Inflammatory macrophage treated with lipopolysaccharide for 4 hours (primary cell): ENCODE measurements at regions not wholly inside any gene's neighbourhood (a gene's known extent, or its start where the extent isn't known, plus 50 kb on each side); places are given as distances from the start of the nearest gene placed in this dataset.

Source experiments
- DNase-seq: peaks from one replicate; pipeline ENCODE4 v3.0.0-alpha.2; 2020

DNA sequence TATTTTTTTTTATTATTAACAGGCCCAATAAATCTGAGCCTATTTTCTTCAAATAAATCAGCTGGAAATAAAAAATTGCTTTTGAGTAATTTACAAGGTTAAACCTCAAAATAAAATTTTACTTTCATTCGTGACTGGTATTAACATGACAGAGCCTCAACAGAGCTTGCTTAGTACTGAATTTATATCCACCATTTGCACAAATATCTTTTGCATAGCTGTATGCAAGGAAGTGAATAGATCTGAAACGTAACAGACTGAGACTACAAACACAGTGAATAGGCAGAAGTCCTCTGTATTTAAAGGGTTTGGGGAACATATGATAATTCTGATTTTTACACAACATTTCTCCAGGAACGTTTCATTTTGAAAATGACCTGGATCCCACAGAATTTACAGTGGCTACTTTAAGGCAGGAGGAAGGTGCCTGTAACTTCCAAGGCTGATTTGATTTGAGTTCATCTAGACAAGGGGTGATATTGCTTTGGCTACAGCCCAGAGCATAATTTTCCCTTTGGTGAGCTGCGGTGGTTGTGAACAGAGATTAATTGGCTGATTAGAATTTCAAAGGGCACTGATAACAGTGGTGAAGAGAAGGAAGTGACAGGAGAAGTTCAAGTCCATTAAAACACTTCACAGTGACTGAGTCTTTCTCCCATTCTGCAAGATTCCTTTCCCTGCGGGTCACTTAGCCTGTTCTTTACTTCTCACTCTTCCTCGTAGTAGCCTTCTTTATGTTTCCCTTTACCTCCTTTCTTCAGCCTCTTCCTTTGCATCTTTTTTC is 121.2 kb upstream of the SASH1 start:
- DNase-seq: no peak

DNA sequence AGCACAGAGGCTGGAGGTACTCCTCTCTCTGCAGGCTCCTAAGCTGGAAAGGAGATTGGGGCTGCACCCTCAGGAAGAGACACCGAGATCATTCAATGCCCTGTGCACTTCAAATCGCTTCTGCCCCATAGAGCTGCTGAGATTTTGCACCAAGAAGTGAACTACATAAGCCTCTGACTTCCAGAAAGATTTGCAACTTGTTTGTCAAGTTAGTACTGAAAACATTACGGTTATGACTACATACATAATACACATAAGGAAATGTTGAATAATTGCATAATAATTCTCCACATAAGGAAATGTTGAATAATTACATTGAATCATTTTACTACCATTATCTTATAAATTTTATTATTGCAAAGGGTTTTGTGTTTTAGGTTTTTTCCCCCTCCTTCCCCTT is 120.3 kb upstream of the SASH1 start:
- no peak for DNase-seq

DNA sequence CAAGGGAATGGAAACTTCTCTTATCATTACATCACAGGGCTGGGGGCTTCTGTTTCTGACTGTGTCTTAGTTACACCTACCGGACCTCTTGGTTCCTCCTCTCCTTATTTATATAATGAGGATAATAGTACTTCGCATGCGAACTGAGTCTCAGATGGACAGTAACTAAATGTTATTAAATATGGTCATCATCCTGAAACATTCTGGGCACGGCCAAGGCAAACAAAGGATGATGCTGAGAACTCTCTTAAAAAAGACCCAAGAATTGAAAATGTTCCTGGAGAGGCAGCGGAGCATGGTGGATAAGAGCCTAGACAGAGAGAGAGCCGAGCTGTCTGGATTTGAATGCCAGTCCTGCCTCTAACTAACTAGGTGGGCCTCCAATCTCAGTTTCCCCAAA is 119.8 kb upstream of the SASH1 start:
- DNase-seq: no peak

GRCh38 chr6:148223424-148223842 is 119.2 kb upstream of the SASH1 start:
- no peak for DNase-seq

GRCh38 chr6:148225871-148226270 is 116.8 kb upstream of the SASH1 start:
- DNase-seq: no peak

- no peak for DNase-seq
Measured at GRCh38 chr6:148226284-148226683, 116.4 kb upstream of the SASH1 start.

DNA sequence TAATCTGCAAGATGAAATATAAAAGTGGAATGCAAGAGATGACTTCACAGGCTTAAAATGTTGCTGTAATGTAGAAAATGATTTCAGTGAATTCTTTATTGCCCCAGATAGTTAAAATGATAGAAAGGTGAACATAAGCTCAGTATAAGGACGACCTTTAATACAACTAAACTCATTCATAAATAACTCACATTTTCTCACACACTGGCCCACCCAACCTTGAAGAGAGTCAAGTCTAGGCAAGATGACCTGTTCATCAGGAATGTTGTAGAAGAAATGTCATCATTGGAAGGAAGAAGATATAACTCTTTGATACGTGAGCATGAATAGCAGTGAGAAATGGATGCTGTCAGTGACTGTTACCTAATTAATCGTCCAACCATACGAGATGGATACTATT is 111.1 kb upstream of the SASH1 start:
- no peak for DNase-seq

DNA sequence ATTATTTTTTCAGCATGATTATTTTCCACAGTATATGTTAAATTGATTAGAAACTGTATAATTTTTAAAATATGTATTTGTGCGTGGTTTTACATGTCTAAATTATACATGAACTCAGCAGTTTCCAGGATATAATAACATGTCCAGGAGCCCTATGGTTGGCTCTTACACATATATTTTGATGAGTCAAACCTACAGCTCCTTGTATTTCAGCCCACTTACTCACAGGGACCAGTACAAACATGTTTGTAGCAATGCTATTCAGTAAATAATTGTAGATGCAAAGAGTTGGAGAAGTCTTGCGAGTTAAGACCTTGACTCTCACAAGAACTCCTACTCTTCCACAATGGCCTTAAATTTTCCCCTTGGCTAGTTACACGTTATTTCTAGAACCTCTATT is 107.2 kb upstream of the SASH1 start:
- DNase-seq: no peak

DNA sequence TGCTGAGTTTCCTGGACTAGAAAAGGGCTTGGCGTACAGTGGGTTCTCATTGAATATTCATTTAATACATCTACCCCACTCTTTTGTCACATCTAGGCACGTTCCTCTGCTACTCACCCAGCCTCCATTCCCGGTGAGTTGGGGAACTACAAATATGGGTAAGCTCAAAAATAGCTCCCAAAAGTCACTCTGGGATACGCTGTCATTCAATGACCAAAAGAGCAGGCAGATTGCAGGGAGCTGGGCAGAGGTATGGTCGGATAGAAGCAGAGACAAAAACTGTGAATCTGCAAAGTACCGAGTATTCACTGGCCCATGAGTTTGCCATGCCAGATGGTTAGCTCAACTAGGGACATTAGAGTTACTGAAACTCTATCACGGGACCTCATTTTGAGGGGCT is 103.9 kb upstream of the SASH1 start:
- DNase-seq: no peak

GRCh38 chr6:148239215-148239614 is 103.4 kb upstream of the SASH1 start:
- DNase-seq: no peak

- no peak for DNase-seq
Measured at GRCh38 chr6:148239801-148240460, 102.7 kb upstream of the SASH1 start.

DNA sequence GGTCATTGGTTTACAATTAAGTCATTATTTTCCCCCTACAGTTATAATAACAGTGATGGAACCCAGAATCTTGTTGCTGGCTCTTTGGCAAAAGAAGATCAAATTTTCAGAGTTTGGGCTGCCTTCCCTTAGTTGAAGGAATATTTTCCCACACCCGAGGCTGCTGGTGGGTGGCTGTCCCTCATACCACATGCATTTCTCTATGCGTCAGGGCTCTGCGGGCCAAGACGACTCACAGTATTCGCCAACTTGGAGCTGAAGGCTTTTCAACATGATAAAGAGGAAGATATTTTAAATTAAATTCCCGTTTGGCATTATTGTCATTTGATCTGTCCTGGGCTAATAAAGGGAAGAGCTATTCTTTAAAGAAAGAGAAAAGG is 102.2 kb upstream of the SASH1 start:
- DNase-seq: no peak

DNA sequence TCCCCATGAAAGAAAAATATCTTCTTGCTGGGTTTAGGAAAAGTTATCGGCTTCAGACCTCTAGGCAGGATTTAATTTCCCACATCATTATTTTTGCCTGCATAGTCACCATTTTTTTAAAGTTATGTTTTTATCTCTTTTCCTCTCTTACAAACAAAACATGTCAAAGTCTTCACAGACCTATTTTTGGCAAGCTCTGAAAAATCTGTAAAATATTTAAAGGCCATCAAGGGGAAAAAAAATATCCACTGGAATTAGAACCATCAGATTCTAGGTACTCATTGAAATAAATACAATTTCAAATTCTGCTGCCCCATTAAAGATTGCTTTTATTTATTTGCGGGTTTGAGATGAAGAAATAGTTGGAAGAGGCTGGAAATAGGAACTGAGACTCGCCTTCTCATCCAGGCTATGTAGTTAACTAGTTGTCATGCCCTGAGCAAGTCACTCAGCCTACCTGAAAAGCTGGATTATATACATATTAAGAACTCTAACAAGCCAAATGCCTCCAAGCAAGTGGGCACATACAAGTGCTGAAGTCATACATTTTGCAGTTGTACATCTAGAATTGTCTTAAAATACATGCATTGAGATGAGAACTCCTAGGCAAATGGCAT is 101.7 kb upstream of the SASH1 start:
- DNase-seq: no peak

DNA sequence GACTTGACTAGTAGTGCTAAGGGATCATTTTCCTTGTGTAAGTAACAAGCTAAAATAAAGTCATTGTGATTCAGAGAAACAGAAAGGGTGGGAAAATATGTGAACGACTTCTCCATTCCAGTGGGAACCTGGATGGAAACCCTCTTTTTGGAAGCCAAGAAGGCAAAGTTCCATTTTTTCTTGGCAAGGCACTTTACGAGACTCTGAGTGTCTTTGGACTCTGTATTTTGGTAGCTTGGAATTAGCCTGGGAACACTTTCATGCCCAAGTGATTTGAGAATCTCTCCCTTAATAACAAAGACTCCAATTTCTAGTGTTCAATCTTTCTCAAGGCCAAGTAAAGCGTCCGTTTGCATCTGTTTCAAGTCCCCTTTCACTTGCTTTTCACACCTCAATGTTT is 100.5 kb upstream of the SASH1 start:
- no peak for DNase-seq

- DNase-seq: no peak
Measured at GRCh38 chr6:148244217-148244935, 98.3 kb upstream of the SASH1 start.

GRCh38 chr6:148247386-148248063 is 95.1 kb upstream of the SASH1 start:
- no peak for DNase-seq

- DNase-seq: no peak
Measured at GRCh38 chr6:148249160-148249559, 93.5 kb upstream of the SASH1 start.

GRCh38 chr6:148249679-148250375 is 92.8 kb upstream of the SASH1 start:
- no peak for DNase-seq

GRCh38 chr6:148250975-148251685 is 91.5 kb upstream of the SASH1 start:
- DNase-seq: peak; percentile 3

- DNase-seq: no peak
Measured at GRCh38 chr6:148251891-148252290, 90.7 kb upstream of the SASH1 start.

GRCh38 chr6:148257810-148258209 is 84.8 kb upstream of the SASH1 start:
- no peak for DNase-seq

- DNase-seq: no peak
Measured at GRCh38 chr6:148258868-148259267, 83.8 kb upstream of the SASH1 start.
